Karpas-422 (cell line): ENCODE measurements at regions not wholly inside any gene's neighbourhood (a gene's known extent, or its start where the extent isn't known, plus 50 kb on each side); places are given as distances from the start of the nearest gene placed in this dataset.

Experiments
- DNase-seq: peaks from one replicate; pipeline ENCODE4 v3.0.0-alpha.2; 2015
- H2AFZ ChIP-seq: fragments of 200-600 bp; sonication (generic); 2 replicates; pipeline ENCODE4 v1.6.1; 2014; ENCODE audit warnings: antibody characterized with exemption, low read length, mixed read lengths
- H3K27ac ChIP-seq: fragments of 200-600 bp; sonication (generic); 2 replicates; pipeline ENCODE4 v1.5.1; 2014; ENCODE audit warnings: mild to moderate bottlenecking, low read length, moderate library complexity
- H3K27me3 ChIP-seq: fragments of 200-600 bp; sonication (generic); 2 replicates; pipeline ENCODE4 v1.6.1; 2014; ENCODE audit warnings: low read length, mixed read lengths
- H3K36me3 ChIP-seq: fragments of 200-600 bp; sonication (generic); 2 replicates; pipeline ENCODE4 v1.6.1; 2014; ENCODE audit warnings: low read length, mixed read lengths; ENCODE audit not compliant: insufficient read depth
- H3K4me1 ChIP-seq: fragments of 200-600 bp; sonication (generic); 2 replicates; pipeline ENCODE4 v1.6.1; 2014; ENCODE audit warnings: mild to moderate bottlenecking, low read length, mixed read lengths
- H3K4me2 ChIP-seq: fragments of 200-600 bp; sonication (generic); 2 replicates; pipeline ENCODE4 v1.6.1; 2014; ENCODE audit warnings: low read length, low read depth, mild to moderate bottlenecking; ENCODE audit not compliant: poor library complexity, severe bottlenecking
- H3K4me3 ChIP-seq: fragments of 200-600 bp; sonication (generic); 2 replicates; pipeline ENCODE4 v1.5.1; 2014; ENCODE audit warnings: mild to moderate bottlenecking, antibody characterized with exemption, low read length, mixed read lengths
- H3K79me2 ChIP-seq: fragments of 200-600 bp; sonication (generic); 2 replicates; pipeline ENCODE4 v1.6.1; 2014; ENCODE audit warnings: mild to moderate bottlenecking, low read length, mixed read lengths
- H3K9ac ChIP-seq: fragments of 200-600 bp; sonication (generic); 2 replicates; pipeline ENCODE4 v1.6.0; 2014; ENCODE audit warnings: low read length
- H3K9me2 ChIP-seq: fragments of 200-600 bp; sonication (generic), shearing (Covaris generic); replicated peaks from 2 replicates; pipeline ENCODE4 v1.6.0; 2014; ENCODE audit warnings: mild to moderate bottlenecking, low read length, moderate library complexity; ENCODE audit not compliant: insufficient read depth
- H3K9me3 ChIP-seq: fragments of 300-700, 200-600 bp; sonication (generic); 2 replicates; pipeline ENCODE4 v1.6.1; 2014; ENCODE audit warnings: low read length, mixed read lengths
- H4K20me1 ChIP-seq: fragments of 200-600 bp; sonication (generic); 2 replicates; pipeline ENCODE4 v1.6.1; 2014; ENCODE audit warnings: mild to moderate bottlenecking, antibody characterized with exemption, low read length, low read depth; ENCODE audit not compliant: insufficient read depth

GRCh38 chr12:97335115-97335514, 127.5 kb upstream of the RMST start:
- Histone ChIP-seq H2AFZ (no peak overlapping the region), H3K27ac (no peak overlapping the region), H4K20me1 (no peaks in the 10 kb centered on the region), H3K4me3 (no peak overlapping the region), H3K4me2 (no peak overlapping the region), H3K27me3 (no peaks in the 10 kb centered on the region), H3K9me3 (no peaks in the 10 kb centered on the region), H3K36me3 (no peaks in the 10 kb centered on the region), H3K79me2 (no peaks in the 10 kb centered on the region), H3K9me2 (no peaks in the 10 kb centered on the region), H3K9ac (no peak overlapping the region), H3K4me1 (no peaks in the 10 kb centered on the region)
- no peak for DNase-seq

GRCh38 chr12:97336900-97337751, 125.5 kb upstream of the RMST start:
- no peak overlapping the region for H2AFZ ChIP-seq
- no peak for DNase-seq
- no peaks in the 10 kb centered on the region for H3K4me1 ChIP-seq
- no peaks in the 10 kb centered on the region for H3K9me2 ChIP-seq
- H3K79me2 ChIP-seq, result no peaks in the 10 kb centered on the region
- no peak overlapping the region for H3K27ac ChIP-seq
- H3K36me3 ChIP-seq, result no peaks in the 10 kb centered on the region
- H3K4me3 ChIP-seq, result no peak overlapping the region
- H3K9me3 ChIP-seq, result no peaks in the 10 kb centered on the region
- no peaks in the 10 kb centered on the region for H4K20me1 ChIP-seq
- H3K4me2 ChIP-seq, result no peak overlapping the region
- no peak overlapping the region for H3K9ac ChIP-seq
- H3K27me3 ChIP-seq, result no peaks in the 10 kb centered on the region

DNA sequence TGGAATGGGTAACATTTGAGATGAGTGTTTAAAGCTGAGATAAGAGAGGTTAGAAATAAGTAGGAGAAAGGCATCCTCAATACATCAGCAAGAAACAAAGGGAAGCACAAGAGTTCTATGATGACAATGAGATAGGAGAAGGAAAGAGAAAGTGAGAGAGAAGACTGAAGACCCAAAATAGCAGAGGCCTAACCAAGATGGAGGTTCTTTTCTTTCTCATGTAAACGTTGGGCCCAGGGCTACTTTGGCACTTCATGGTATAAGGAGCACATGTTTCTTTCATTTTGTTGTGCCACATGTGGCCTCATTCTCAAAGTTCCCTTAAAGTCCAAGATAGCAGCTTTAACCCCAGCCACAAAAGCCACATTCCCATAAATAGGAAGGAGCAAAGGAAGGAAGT, 120.5 kb upstream of the RMST start:
- Histone ChIP-seq H3K9ac (no peak overlapping the region), H3K27me3 (no peaks in the 10 kb centered on the region), H3K9me3 (no peaks in the 10 kb centered on the region), H4K20me1 (no peaks in the 10 kb centered on the region), H3K79me2 (no peaks in the 10 kb centered on the region), H3K36me3 (no peaks in the 10 kb centered on the region), H3K4me2 (no peak overlapping the region), H3K4me1 (no peaks in the 10 kb centered on the region), H2AFZ (no peak overlapping the region), H3K9me2 (no peaks in the 10 kb centered on the region), H3K27ac (no peak overlapping the region), H3K4me3 (no peak overlapping the region)
- DNase-seq, result no peak

DNA sequence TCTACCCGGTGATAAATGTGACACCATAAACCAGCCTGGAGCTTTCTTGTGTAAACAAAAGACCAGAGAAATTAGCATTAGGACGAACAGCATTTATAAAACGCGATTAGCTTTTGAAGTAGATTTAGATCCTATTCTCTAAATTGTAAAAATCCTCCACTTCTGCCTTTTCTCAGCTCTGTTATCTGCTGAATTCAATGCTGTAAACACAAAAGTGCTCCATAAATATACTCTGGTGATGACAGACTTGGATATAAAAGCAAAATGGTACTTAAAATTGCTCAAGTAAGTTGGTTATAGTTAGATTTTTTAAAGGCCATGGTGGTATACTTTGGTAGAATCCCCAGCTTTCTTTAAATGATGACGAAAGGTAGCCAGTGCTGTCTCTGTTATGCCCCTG, 114.6 kb upstream of the RMST start:
- no peaks in the 10 kb centered on the region for H3K27me3 ChIP-seq
- no peak overlapping the region for H2AFZ ChIP-seq
- H3K36me3 ChIP-seq, result no peaks in the 10 kb centered on the region
- H3K9me3 ChIP-seq, result no peaks in the 10 kb centered on the region
- no peaks in the 10 kb centered on the region for H3K4me1 ChIP-seq
- no peak for DNase-seq
- no peak overlapping the region for H3K4me3 ChIP-seq
- no peak overlapping the region for H3K9ac ChIP-seq
- no peak overlapping the region for H3K4me2 ChIP-seq
- H4K20me1 ChIP-seq, result no peaks in the 10 kb centered on the region
- H3K9me2 ChIP-seq, result no peaks in the 10 kb centered on the region
- H3K79me2 ChIP-seq, result no peaks in the 10 kb centered on the region
- H3K27ac ChIP-seq, result no peak overlapping the region

DNA sequence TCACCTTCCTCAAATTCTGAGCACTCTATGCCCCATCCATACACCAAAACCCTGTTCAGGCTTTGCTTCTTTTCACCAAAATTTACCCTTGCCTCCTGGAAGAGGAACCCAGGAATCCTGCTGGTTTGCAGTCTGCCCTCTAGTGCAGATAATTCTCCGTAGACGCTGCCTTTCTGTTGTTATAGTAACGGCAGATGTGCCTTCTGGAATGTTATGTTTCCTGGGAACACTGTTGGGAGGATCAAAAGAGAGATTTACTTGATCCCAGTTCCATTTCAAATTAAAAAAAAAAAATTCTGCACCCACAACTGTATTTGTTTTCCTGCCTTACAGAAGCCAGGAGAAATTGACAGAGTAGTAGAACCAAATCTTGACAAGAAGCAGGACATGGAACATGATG, 104.2 kb upstream of the RMST start:
- Histone ChIP-seq H3K4me1 (no peaks in the 10 kb centered on the region), H3K27ac (no peak overlapping the region), H2AFZ (no peak overlapping the region), H3K9me2 (no peaks in the 10 kb centered on the region), H3K79me2 (no peaks in the 10 kb centered on the region), H4K20me1 (no peaks in the 10 kb centered on the region), H3K4me3 (no peak overlapping the region), H3K27me3 (no peaks in the 10 kb centered on the region), H3K36me3 (no peaks in the 10 kb centered on the region), H3K9ac (no peak overlapping the region), H3K9me3 (no peaks in the 10 kb centered on the region), H3K4me2 (no peak overlapping the region)
- no peak for DNase-seq

DNA sequence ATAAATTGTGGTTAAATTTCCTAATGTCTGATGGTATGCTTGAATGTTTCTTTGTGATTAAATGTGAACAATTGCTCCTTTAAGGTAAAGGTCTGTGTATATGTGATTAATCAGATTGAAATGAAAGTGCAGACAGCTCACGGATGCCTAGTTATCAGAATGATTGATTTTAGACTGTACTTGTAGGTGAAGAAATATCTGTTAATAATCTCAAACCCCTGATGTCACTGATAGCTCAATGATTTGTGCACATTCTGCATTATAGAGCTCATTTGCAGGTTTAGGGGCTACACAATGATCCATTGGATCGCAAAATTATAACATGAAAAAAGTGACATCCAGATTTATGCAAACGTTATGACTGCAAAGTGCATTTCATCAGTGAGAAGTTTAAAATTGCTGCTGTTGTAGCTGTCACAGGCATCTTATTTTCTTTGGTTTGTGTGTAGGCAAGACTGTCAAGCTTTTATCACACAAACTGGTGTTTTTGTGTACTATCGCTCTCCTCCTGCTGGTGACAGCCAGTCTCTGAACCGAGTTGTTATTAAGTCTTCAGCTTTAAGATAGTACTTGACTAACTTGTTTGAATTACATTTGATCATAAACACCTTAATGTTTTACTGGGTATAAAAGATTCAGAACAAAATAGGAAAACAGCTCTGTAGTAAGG, 103.4 kb upstream of the RMST start:
- no peaks in the 10 kb centered on the region for H3K4me1 ChIP-seq
- H3K27ac ChIP-seq, result no peak overlapping the region
- DNase-seq, result peak; percentile 29
- H2AFZ ChIP-seq, result no peak overlapping the region
- no peak overlapping the region for H3K4me2 ChIP-seq
- no peak overlapping the region for H3K9ac ChIP-seq
- H3K79me2 ChIP-seq, result no peaks in the 10 kb centered on the region
- H4K20me1 ChIP-seq, result no peaks in the 10 kb centered on the region
- no peaks in the 10 kb centered on the region for H3K36me3 ChIP-seq
- no peaks in the 10 kb centered on the region for H3K9me2 ChIP-seq
- no peaks in the 10 kb centered on the region for H3K27me3 ChIP-seq
- H3K9me3 ChIP-seq, result no peaks in the 10 kb centered on the region
- no peak overlapping the region for H3K4me3 ChIP-seq

DNA sequence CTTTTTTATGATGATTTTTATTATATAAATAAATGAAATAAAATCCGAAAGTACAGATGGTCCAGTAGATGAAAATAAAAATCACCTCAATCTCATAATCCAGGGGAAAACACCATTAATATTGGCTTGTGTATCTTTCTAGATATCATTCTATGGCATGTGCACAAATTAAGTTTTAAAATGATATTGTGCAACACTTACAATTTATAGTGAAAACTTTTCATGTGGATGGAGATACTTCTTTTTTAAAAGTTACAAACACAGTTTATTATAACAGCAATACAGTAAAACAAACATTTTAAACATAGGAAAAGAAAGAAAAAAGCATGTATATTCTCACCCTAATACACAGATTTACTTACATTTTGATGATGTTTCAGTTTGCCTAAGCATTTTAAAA, 98.9 kb upstream of the RMST start:
- H3K9ac ChIP-seq, result no peak overlapping the region
- H3K79me2 ChIP-seq, result no peaks in the 10 kb centered on the region
- H3K9me2 ChIP-seq, result no peaks in the 10 kb centered on the region
- H3K9me3 ChIP-seq, result no peaks in the 10 kb centered on the region
- H3K27me3 ChIP-seq, result no peaks in the 10 kb centered on the region
- no peaks in the 10 kb centered on the region for H3K4me1 ChIP-seq
- no peak overlapping the region for H3K27ac ChIP-seq
- H3K4me3 ChIP-seq, result no peak overlapping the region
- no peaks in the 10 kb centered on the region for H4K20me1 ChIP-seq
- no peaks in the 10 kb centered on the region for H3K36me3 ChIP-seq
- H2AFZ ChIP-seq, result no peak overlapping the region
- no peak for DNase-seq
- no peak overlapping the region for H3K4me2 ChIP-seq

DNA sequence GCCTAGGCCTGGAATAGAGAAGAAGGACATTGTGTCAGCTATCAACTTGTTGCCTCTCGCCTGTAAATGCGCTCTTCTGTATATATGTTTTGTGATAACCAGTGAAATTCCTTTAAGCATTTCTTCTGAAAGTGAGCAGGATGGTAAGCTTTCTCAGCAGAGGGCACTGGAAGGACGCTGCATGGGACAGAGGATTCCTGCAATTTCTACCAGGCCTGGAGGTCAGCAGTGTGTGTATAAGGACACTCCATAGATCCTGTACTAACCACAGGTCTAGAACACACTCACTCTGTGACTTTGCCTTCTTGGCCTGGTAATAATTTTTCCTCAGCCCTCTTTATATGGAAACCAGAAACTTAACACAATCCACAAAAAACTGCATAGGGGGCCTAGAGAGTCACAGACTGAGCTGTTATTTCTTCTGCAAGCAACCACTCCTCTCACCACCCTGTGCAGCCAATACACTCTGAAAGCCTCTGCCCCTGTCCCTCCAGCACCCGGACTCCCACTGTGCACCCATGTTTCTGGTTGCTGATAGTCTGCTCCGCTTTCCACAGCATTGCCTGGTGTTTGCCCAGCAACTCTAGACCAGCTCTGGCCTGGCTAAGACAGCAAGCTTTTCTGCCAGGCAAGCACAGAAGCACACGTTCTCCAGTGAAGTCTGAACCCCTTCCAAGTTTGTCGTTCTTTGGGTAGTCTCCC, 94.0 kb upstream of the RMST start:
- H4K20me1 ChIP-seq, result no peaks in the 10 kb centered on the region
- H3K9me2 ChIP-seq, result no peaks in the 10 kb centered on the region
- no peaks in the 10 kb centered on the region for H3K79me2 ChIP-seq
- H3K9me3 ChIP-seq, result no peaks in the 10 kb centered on the region
- no peak for DNase-seq
- no peak overlapping the region for H3K27ac ChIP-seq
- H3K4me3 ChIP-seq, result no peak overlapping the region
- no peaks in the 10 kb centered on the region for H3K27me3 ChIP-seq
- no peak overlapping the region for H3K4me2 ChIP-seq
- no peak overlapping the region for H3K9ac ChIP-seq
- no peaks in the 10 kb centered on the region for H3K36me3 ChIP-seq
- H2AFZ ChIP-seq, result no peak overlapping the region
- no peaks in the 10 kb centered on the region for H3K4me1 ChIP-seq
